Amygdala (tissue), 56 donors: ENCODE measurements at regions not wholly inside any gene's neighbourhood (a gene's known extent, or its start where the extent isn't known, plus 50 kb on each side); places are given as distances from the start of the nearest gene placed in this dataset.
A peak's percentile ranks its signal among the peaks of the same experiment; 100 is the strongest.
"Not testable (repeated sequence)": the region's sequence is repeated elsewhere in the genome, so short reads cannot be mapped to it uniquely, and the experiment has no call there.

Experiments used
- DNase-seq, 56 donors: peaks; one replicate each; lab custom pipeline; 2025; lab: John Stamatoyannopoulos, UW

DNA sequence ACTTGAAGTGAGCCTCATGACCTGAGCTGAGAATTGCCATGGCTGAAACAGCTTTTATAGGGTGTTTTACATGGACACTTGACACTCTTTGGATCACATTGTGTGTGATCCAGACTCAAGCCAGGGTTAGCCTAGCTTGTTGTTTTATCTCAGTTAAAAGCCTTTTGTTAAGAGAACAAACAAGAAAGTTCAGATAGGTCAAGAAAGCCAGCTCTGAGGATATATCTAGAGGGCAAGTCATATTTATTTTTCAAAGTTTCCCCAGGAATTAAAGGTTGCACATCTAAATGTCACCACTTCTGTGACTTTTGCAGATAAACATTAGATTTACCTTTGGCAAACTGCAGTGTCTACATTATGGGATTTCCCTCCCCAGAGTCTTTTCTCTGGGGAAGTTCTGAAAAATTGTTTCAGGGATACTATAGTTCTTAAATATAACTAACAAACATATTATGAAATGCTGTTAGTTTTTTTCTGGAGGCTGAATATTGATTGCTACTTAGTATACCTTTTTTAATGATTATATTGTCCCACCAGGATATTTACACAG is 134.5 kb downstream of the C9orf152 start:
- no peak for DNase-seq

- no peak for DNase-seq
These were observed 130.8 kb downstream of the C9orf152 start for GRCh38 chr9:110076894-110077725.

DNA sequence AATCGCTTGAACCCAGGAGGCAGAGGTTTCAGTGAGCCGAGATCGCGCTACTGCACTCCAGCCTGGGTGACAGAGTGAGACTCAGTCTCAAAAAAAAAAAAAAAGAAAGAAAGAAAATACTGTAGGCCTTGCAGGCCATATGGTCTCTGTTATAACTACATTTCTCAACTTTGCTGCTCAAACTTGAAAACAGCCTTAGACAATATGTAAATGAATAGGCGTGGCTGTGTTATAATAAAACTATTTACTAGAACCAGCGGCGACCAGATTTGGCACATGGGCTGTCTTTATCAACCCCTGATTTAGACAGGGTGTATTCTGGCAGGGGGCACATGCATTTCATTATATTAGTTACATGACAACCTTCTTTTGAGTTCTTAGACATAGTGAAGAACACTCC is 130.0 kb downstream of the C9orf152 start:
- no peak for DNase-seq

DNA sequence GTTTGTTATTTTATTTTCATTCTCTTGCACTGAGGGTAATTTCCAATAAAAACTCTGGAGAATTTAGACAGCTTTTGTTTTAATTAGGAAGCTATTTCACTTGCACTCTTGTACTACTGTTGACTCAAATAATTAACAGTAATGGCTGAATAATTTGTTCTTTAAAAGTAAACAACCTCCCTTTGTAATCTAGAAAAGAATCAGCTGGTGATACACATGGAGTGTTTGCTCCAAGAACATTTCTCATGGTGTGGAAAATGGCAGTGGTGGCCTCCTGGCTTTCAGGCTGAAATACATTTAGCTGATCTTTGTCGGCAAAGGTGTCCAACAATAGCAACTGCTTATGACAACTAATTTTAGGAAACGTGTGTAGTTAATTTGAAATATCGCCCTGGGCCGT is 129.4 kb downstream of the C9orf152 start:
- no peak for DNase-seq

DNA sequence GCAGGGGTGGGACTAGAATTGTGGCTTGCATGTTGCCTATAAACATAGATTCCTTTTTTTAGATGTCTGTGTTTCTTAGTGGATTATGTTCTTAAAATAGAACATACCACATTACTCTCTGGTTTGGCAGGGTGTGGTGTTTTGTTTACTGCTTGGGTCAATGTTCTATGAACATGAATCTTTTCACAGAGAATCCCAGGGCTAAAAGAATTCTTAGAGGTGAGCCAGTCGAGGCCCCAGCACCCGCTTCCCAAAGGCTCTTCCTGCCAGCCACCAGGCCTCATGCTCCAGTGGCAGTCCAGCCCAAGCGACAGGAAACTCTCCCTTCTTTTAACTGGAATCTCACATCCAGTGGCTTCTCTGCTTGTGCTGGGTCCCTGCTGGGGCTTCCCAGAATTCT is 126.6 kb downstream of the C9orf152 start:
- no peak for DNase-seq

DNA sequence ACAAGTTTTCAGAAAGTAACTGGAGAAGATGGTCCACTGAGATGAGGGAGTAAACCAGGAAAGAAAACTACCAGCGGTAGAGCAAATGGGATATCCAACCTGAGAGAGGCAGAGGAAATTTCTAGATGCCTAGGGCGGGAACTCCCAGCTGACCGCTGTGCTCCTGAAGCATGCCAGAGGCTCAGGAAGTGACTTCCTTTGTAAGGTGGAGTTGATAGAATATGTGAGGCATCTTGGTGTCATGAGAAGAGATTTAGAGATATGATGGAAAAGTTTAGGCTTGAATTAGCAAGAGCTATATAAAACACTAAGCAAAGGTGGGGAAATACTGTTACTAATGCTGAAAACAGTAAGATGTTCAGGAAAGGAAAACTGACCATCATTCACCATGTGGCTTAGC is 124.1 kb downstream of the C9orf152 start:
- DNase-seq: no peak

DNA sequence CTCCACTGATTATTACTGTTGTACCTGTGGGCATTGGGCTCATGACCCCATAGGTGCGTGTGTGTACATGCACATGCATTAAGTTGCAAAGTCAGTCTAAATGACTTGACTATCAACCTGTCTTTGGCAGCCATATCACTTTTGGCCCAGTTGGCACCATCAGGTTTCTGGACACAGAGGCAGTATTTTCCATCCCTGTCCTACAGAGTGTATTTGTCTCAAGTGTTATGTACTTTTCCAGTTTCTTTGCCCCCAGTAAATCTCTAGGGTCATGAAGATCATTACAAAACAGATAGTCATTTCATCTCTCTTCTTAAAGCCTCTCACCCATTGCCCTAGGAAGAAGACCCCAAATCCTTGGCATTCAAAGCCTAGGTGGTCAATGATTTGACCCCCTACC is 121.4 kb downstream of the C9orf152 start:
- DNase-seq: no peak

DNA sequence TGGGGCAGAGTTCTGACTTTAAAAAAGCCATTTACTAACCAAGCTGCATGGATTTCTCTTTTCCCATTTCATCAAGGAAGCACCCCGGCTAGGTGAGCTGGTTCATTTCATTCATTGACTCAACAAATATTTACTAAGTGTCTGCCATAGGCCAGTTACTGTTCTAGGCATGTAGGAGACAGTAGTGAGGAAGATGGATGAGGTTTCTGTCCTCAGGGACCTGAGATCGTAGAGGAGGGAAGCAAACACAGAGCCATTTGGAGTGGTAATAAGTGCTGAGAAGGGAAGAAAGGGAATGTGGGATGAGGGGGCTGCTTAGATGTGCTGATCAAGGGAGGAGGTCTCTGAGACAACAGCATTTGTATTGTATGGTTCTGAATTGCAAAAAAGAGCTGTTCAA is 120.4 kb downstream of the C9orf152 start:
- DNase-seq: no peak

DNA sequence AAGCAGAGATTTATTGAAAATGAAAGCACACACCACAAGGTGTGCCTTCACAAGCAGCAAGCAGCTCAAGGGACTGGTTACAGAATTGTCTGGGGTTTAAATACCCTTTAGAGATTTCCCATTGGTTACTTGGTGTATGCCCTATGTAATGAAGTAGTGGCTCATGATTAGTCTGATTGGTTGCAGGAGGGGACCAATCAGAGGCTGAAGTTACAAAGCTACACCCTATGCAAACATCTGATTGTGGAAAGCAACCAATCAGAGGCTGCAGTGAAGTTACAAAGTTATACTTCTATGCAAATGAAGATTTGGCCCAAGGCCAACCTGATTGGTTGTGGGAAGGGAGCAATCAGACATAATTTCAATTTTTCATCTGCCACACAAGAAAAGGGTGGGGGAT is 119.9 kb downstream of the C9orf152 start:
- DNase-seq: no peak

DNA sequence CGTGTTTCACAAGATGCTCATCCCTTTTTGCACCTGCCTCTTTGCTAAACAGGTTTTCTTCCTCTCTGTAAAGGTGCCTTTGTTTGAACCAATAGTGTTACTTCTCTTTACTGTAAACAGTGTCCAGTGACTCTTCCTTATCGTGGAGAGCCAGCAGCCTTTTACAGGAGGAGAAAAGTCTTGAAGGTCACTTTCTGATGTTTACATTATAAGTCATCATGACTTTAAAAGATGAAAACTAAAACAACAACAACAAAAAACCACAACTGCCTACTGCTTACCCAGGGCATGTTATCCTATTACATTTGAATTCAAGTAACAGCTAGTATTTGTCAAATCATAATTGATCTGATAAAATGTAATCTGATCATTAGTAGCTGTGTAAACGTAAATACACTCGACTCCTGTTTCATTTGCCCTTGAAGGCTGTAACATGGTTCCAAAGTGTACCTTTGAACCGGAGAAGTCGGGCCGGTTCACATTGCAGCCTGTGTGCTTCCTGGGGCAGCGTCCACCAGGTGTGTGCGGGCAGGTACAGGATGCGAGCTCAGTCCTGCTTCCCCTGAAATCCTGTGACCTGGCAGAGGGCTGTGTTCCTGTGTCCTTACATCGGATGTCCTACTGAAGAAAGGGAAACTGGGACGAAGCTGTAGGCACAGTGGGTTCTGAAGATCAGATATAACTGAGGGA is 118.1 kb downstream of the C9orf152 start:
- no peak for DNase-seq

DNA sequence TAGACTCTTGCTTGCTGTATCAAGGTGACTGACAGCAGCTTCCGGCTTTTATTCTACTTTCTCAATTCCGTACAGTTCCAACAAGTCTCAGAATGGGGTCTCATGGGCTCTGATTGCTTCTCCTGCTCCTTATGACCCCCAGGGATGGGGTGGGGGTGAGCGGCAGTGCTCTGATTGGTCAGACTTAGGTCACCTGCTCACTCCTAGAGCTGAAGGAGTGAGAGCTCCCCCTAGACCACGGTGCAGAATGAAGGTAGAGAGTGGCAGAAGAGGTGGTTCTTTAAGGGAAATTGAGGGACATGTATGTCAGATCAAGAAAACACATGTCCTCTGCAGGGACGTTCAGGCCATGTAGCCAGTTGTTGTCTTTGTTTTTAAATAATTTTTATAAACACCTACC is 115.2 kb downstream of the C9orf152 start:
- DNase-seq: no peak

DNA sequence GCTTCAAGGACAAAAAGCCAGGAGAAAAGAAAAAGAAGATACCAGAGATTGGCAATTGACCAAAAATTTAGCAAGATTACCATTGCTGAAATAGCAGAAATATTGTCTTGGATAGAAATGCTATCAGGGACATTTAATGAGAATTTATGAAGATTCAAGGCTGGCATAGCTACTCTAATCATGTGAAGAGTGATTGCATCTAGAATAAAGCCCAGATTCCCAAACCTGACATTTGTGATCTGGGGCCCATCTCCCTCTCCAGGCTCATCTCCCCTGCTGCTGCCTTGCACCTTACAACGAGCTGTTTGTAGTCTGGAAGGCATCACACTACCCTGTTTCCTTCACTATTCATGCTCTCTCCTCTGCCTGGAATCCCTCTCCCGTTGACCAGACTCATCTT is 114.5 kb downstream of the C9orf152 start:
- DNase-seq: no peak

DNA sequence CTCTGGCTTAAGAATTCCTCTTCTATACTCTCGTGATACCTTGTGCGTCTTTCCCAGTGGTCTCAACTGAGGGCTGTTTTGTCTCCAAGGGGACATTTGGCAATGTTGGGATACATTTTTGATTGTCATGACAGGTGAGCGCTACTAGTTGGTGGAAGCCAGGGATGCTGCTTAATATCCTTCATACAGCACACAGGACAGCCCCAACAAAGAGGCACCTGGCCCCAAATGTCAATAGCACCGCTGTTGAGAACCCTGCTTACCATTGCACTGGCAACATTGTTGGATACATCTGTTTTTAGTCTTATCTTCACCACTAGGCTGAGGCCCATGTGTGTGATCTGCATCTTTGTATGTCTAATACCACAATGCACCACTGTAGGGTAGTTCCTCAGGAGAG is 114.1 kb downstream of the C9orf152 start:
- no peak for DNase-seq

- DNase-seq: peak in 5 of 56 donors; percentile 1 to 35 (median 15)
These were observed 112.8 kb downstream of the C9orf152 start for GRCh38 chr9:110095161-110095595.

- no peak for DNase-seq
These were observed 112.2 kb downstream of the C9orf152 start for GRCh38 chr9:110095776-110096175.

DNA sequence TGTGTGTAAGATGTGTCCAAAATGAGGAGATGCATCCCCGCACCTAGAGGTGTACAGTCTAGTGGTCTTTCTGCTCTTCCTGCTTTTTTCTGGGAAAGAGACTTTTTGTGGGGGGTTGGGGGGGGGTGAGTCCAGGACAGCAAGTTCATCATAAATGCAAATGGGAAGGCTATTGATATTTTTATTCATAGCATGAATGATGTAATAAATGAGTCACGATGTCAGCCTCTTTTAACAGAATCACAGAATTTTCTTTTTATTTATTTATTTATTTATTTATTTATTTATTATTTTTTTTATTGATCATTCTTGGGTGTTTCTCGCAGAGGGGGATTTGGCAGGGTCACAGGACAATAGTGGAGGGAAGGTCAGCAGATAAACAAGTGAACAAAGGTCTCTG is 111.3 kb downstream of the C9orf152 start:
- DNase-seq: not testable (repeated sequence)

- DNase-seq: peak in 1 of 56 donors; percentile 13
These were observed 108.5 kb downstream of the C9orf152 start for GRCh38 chr9:110099236-110100095.

DNA sequence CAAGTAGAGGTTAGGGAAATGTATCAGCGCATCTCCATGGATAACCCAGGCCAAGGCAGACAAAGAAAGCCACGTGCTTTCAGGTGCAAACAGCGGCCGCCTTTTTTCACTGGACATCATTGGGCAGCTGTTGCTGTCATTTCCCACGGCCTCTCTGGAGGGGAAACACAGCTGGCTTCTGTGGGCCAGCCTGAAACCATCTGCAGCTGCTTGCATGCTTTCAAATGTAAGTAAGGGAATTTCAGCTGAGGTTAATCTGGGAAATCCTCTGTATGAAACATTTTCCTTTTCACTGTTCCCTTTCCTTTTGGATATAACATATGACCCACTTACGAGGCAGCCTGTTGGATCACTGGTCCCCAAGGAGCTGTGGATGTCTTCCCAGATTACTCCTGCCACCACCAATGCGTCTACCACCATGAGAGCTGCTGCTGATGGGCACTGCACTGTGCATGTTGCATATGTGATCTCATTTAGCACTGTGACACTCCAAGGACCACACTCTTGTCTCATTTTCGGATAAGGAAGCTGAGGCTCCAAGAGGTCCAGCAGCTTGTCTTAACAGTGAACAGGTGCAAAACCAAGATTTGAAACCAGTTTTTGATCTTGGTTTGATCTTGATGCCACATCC is 106.3 kb downstream of the C9orf152 start:
- DNase-seq: no peak

- DNase-seq: no peak
These were observed 104.7 kb downstream of the C9orf152 start for GRCh38 chr9:110103257-110103656.

DNA sequence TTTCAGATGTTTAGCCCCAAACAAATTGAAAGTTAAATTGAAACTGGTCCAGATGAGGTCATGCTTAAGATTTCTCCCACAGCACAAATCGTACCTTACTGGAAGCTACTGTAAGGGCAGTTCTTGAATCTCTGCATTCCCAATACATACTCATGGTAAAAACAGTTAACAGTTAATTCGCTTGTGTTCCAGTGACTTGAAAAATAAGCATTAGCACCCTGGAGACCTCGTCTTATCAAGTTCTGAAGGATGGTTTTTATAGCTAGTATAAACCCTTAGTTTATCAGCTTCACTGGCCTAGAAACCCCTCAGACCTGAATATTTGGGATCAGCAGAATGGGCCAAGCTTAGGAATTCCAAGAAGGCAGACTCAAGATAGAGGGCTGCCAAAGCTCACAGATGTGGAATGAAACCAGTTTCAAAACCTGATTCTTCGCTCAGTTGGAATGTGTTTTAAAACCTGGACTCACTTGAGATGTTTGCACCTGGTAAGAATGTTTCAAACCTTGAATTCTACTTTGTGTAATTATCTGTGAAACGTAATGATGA is 103.6 kb downstream of the C9orf152 start:
- DNase-seq: no peak
